ENCODE measurements at regions not wholly inside any gene's neighbourhood (a gene's known extent, or its start where the extent isn't known, plus 50 kb on each side); places are given as distances from the start of the nearest gene placed in this dataset.

GRCh38 chr2:19810148-19810547 is 91.6 kb downstream of the TTC32 start:
- H3K36me3 ChIP-seq (replicated peaks in 1 of 2; ENCODE audit: control insufficient read depth in 1 of 2, insufficient read depth in 2 of 2, low read length in 2 of 2) = no peaks in the 10 kb centered on the region
- H3K4me2 ChIP-seq (ENCODE audit: low read depth, low read length) = no peak overlapping the region
- DNase-seq (ENCODE audit: low spot score) (no peak), ATAC-seq (no peak), FAIRE-seq (no peak)
- H3K9ac ChIP-seq (ENCODE audit: insufficient read depth, low read depth, low read length) = no peak overlapping the region
- POLR2A ChIA-PET = no interaction called here
- no peak overlapping the region for H2AFZ ChIP-seq (ENCODE audit: low read length)
- no peaks in the 10 kb centered on the region for H4K20me1 ChIP-seq (ENCODE audit: insufficient read depth, low read length)
- intact Hi-C loops (cut with micrococcal nuclease; ENCODE audit: unreplicated experiment) = no loop called here
- whole genome bisulfite sequencing (ENCODE audit: low lambda C conversion rate) = 10% methylated on average over 5 of the region's 5 CpGs
- H3K9me3 ChIP-seq (ENCODE audit: low read length) = no peaks in the 10 kb centered on the region
- in situ Hi-C loops (cut with HindIII; ENCODE audit: extremely low pct_ligation_motif_present, low pct_unique_long_range_greater_than_20kb) = no loop called here
- H3K27ac ChIP-seq (ENCODE audit: extremely low read length, insufficient read depth, low read length) = no peak overlapping the region
- CTCF ChIA-PET (ENCODE audit: low intra/inter-chr PET ratio, low total read pairs) = no interaction called here
- H3K79me2 ChIP-seq (ENCODE audit: insufficient read depth, low read length) = no peaks in the 10 kb centered on the region
- H3K4me3 ChIP-seq (replicated peaks in 1 of 3; ENCODE audit: insufficient read depth in 1 of 3, low read depth in 2 of 3, low read length in 3 of 3) = no peak overlapping the region
- H3K4me1 ChIP-seq (ENCODE audit: insufficient read depth, low read length) = no peaks in the 10 kb centered on the region
- peaks cover 0 to 15% of the 10 kb centered on the region in 2 experiments; a peak in 3 of 5 replicates for H3K27me3 ChIP-seq (ENCODE audit: control insufficient read depth in 1 of 2, insufficient read depth in 2 of 2, low read length in 2 of 2)
- no TSS peak for BruUV-seq (replicated peaks)
- no peak for TF ChIP-seq ZNF180 (CRISPR knock-in tag; IDR thresholded peaks at IDR 0.05; ENCODE audit: borderline replicate concordance, low read depth)
- no peak for TF ChIP-seq ATM (IDR thresholded peaks at IDR 0.05; ENCODE audit: borderline replicate concordance)
- no peak for TF ChIP-seq ZNF562 (CRISPR knock-in tag; IDR thresholded peaks at IDR 0.05; ENCODE audit: borderline replicate concordance)
- TF ChIP-seq BCL6 (CRISPR knock-in tag; IDR thresholded peaks at IDR 0.05) = no peak
- TF ChIP-seq ZBTB42 (CRISPR knock-in tag; IDR thresholded peaks at IDR 0.05) = no peak
- TF ChIP-seq PREB (CRISPR knock-in tag; IDR thresholded peaks at IDR 0.05) = no peak
- TF ChIP-seq RERE (CRISPR knock-in tag; IDR thresholded peaks at IDR 0.05; ENCODE audit: low read depth) = no peak
- TF ChIP-seq ZNF710 (CRISPR knock-in tag; IDR thresholded peaks at IDR 0.05; ENCODE audit: borderline replicate concordance) = no peak
- TF ChIP-seq CHCHD3 (CRISPR knock-in tag; IDR thresholded peaks at IDR 0.05) = no peak
- no peak for TF ChIP-seq BCLAF1 (IDR thresholded peaks at IDR 0.05)
- TF ChIP-seq CTCF (CRISPR knock-in tag; IDR thresholded peaks at IDR 0.05) = no peak

Data from HepG2 (cell line).